Hepatocyte (in vitro differentiated cells): ENCODE measurements at regions not wholly inside any gene's neighbourhood (a gene's known extent, or its start where the extent isn't known, plus 50 kb on each side); places are given as distances from the start of the nearest gene placed in this dataset.

ENCODE experiments used
- DNase-seq: peaks from one replicate; pipeline ENCODE4 v3.0.0-alpha.2; 2016; ENCODE audit warnings: low spot score
- H2AFZ ChIP-seq: fragments of 200-600 bp; sonication (generic); 2 replicates; pipeline ENCODE4 v1.6.0; 2016; ENCODE audit warnings: antibody characterized with exemption, mild to moderate bottlenecking
- H3K27ac ChIP-seq: fragments of 200-600 bp; sonication (generic); 2 replicates; pipeline ENCODE4 v1.5.1; 2016; ENCODE audit warnings: mild to moderate bottlenecking
- H3K27me3 ChIP-seq: fragments of 200-600 bp; sonication (generic); 2 replicates; pipeline ENCODE4 v1.6.1; 2016
- H3K36me3 ChIP-seq: fragments of 200-600 bp; sonication (generic); replicated peaks from 2 replicates; pipeline ENCODE4 v1.5.1; 2016; ENCODE audit warnings: low read depth; ENCODE audit not compliant: insufficient read depth
- H3K4me1 ChIP-seq: fragments of 200-600 bp; sonication (generic); 2 replicates; pipeline ENCODE4 v1.5.1; 2016; ENCODE audit warnings: mild to moderate bottlenecking, moderate library complexity; ENCODE audit not compliant: insufficient read depth
- H3K4me2 ChIP-seq: fragments of 200-600 bp; sonication (generic); 2 replicates; pipeline ENCODE4 v1.6.0; 2016
- H3K4me3 ChIP-seq: fragments of 200-600 bp; sonication (generic); 2 replicates; pipeline ENCODE4 v1.5.1; 2016; ENCODE audit warnings: mild to moderate bottlenecking
- H3K79me2 ChIP-seq: fragments of 200-600 bp; sonication (generic); 2 replicates; pipeline ENCODE4 v1.6.0; 2017; ENCODE audit warnings: mild to moderate bottlenecking
- H3K9me2 ChIP-seq: fragments of 200-600 bp; sonication (generic); replicated peaks from 2 replicates; pipeline ENCODE4 v1.6.0; 2017; ENCODE audit warnings: mild to moderate bottlenecking; ENCODE audit not compliant: insufficient read depth
- H3K9me3 ChIP-seq: fragments of 200-600 bp; sonication (generic); 2 replicates; pipeline ENCODE4 v1.5.1; 2016; ENCODE audit warnings: low read depth, mild to moderate bottlenecking
- H4K20me1 ChIP-seq: fragments of 200-600 bp; sonication (generic); 2 replicates; pipeline ENCODE4 v1.6.0; 2016; ENCODE audit warnings: mild to moderate bottlenecking; ENCODE audit not compliant: insufficient read depth, poor library complexity, severe bottlenecking
- CTCF ChIP-seq: fragments of 200-600 bp; sonication (generic); IDR thresholded peaks from 2 replicates; pipeline ENCODE4 v1.5.1; 2016; ENCODE audit warnings: antibody characterized with exemption, mild to moderate bottlenecking; ENCODE audit not compliant: poor library complexity
- EZH2 ChIP-seq: fragments of 200-600 bp; sonication (generic); IDR thresholded peaks from 2 replicates; pipeline ENCODE4 v1.6.1; 2016; ENCODE audit warnings: antibody characterized with exemption, mild to moderate bottlenecking, borderline replicate concordance
- EZH2phosphoT487 ChIP-seq: fragments of 200-600 bp; sonication (generic); IDR thresholded peaks from one replicate; pipeline ENCODE4 v1.6.1; 2018; ENCODE audit warnings: antibody characterized with exemption, mild to moderate bottlenecking, low read depth, moderate library complexity; ENCODE audit not compliant: unreplicated experiment, severe bottlenecking
- WGBS: methylation state at CpG from one replicate; pipeline ENCODE4 v1.1.6; 2016; ENCODE audit warnings: low lambda C conversion rate; ENCODE audit errors: missing lambda C conversion rate; 5-methylcytosine and 5-hydroxymethylcytosine counted together

GRCh38 chr21:16594191-16594590 lies 864.4 kb downstream of the USP25 start:
- H4K20me1 ChIP-seq, result no peaks in the 10 kb centered on the region
- WGBS, result 81% methylated on average over 1 of the region's 1 CpG
- no peaks in the 10 kb centered on the region for H3K9me2 ChIP-seq
- H3K79me2 ChIP-seq, result no peaks in the 10 kb centered on the region
- no peaks in the 10 kb centered on the region for H3K4me1 ChIP-seq
- H3K4me3 ChIP-seq, result no peak overlapping the region
- no peak overlapping the region for H3K4me2 ChIP-seq
- no peaks in the 10 kb centered on the region for H3K9me3 ChIP-seq
- H2AFZ ChIP-seq, result no peak overlapping the region
- no peak overlapping the region for H3K27ac ChIP-seq
- H3K27me3 ChIP-seq, result no peaks in the 10 kb centered on the region
- no peak for TF ChIP-seq EZH2
- no peak for DNase-seq
- no peaks in the 10 kb centered on the region for H3K36me3 ChIP-seq

- H4K20me1 ChIP-seq, result no peaks in the 10 kb centered on the region
- no peaks in the 10 kb centered on the region for H3K27me3 ChIP-seq
- no peak overlapping the region for H2AFZ ChIP-seq
- TF ChIP-seq CTCF, result no peak
- no peak for TF ChIP-seq EZH2phosphoT487
- no peak for TF ChIP-seq EZH2
- no peak for DNase-seq
- H3K4me2 ChIP-seq, result no peak overlapping the region
- WGBS, result 93% methylated on average over 4 of the region's 4 CpGs
- no peak overlapping the region for H3K4me3 ChIP-seq
- no peaks in the 10 kb centered on the region for H3K79me2 ChIP-seq
- H3K9me3 ChIP-seq, result no peaks in the 10 kb centered on the region
- H3K36me3 ChIP-seq, result no peaks in the 10 kb centered on the region
- no peak overlapping the region for H3K27ac ChIP-seq
- H3K9me2 ChIP-seq, result no peaks in the 10 kb centered on the region
- H3K4me1 ChIP-seq, result no peaks in the 10 kb centered on the region
Observed at GRCh38 chr21:16596369-16596768, 866.6 kb downstream of the USP25 start.

GRCh38 chr21:16597753-16598152 lies 868.0 kb downstream of the USP25 start:
- no peaks in the 10 kb centered on the region for H3K36me3 ChIP-seq
- H2AFZ ChIP-seq, result no peak overlapping the region
- no peak for DNase-seq
- no peaks in the 10 kb centered on the region for H3K4me1 ChIP-seq
- WGBS, result 65% methylated on average over 7 of the region's 7 CpGs
- H3K9me2 ChIP-seq, result no peaks in the 10 kb centered on the region
- H3K4me2 ChIP-seq, result no peak overlapping the region
- no peaks in the 10 kb centered on the region for H4K20me1 ChIP-seq
- no peaks in the 10 kb centered on the region for H3K79me2 ChIP-seq
- no peak overlapping the region for H3K4me3 ChIP-seq
- H3K9me3 ChIP-seq, result no peaks in the 10 kb centered on the region
- no peak for TF ChIP-seq CTCF
- TF ChIP-seq EZH2phosphoT487, result no peak
- TF ChIP-seq EZH2, result no peak
- H3K27ac ChIP-seq, result no peak overlapping the region
- H3K27me3 ChIP-seq, result no peaks in the 10 kb centered on the region

GRCh38 chr21:16605597-16605996 lies 875.8 kb downstream of the USP25 start:
- H3K4me1 ChIP-seq, result no peaks in the 10 kb centered on the region
- no peaks in the 10 kb centered on the region for H4K20me1 ChIP-seq
- H3K4me3 ChIP-seq, result no peak overlapping the region
- DNase-seq, result no peak
- TF ChIP-seq EZH2phosphoT487 (no peak), EZH2 (no peak), CTCF (no peak)
- no peak overlapping the region for H2AFZ ChIP-seq
- no peaks in the 10 kb centered on the region for H3K79me2 ChIP-seq
- no peaks in the 10 kb centered on the region for H3K36me3 ChIP-seq
- no peak overlapping the region for H3K4me2 ChIP-seq
- H3K27ac ChIP-seq, result no peak overlapping the region
- 45% methylated on average over 5 of the region's 5 CpGs for WGBS
- H3K9me2 ChIP-seq, result no peaks in the 10 kb centered on the region
- no peaks in the 10 kb centered on the region for H3K27me3 ChIP-seq
- no peaks in the 10 kb centered on the region for H3K9me3 ChIP-seq
